ENCODE measurements at regions not wholly inside any gene's neighbourhood (a gene's known extent, or its start where the extent isn't known, plus 50 kb on each side); places are given as distances from the start of the nearest gene placed in this dataset.

GRCh38 chr13:50414640-50415039, 399.4 kb downstream of the KCNRG start:
- no peak for TF ChIP-seq GATA2 (IDR thresholded peaks at IDR 0.05; ENCODE audit: low read depth, low read length)
- no peak for TF ChIP-seq GATA3 (IDR thresholded peaks at IDR 0.05; ENCODE audit: low read depth, low read length)

Data from SH-SY5Y (cell line).